ENCODE measurements at regions not wholly inside any gene's neighbourhood (a gene's known extent, or its start where the extent isn't known, plus 50 kb on each side); places are given as distances from the start of the nearest gene placed in this dataset.

GRCh38 chr3:177976241-177976640, 560.0 kb upstream of the KCNMB2 start:
- Histone ChIP-seq H3K4me3 (ENCODE audit: low read length) (no peak overlapping the region), H3K27ac (ENCODE audit: low read length) (no peak overlapping the region), H3K9me3 (ENCODE audit: insufficient read depth, low read depth, low read length) (no peaks in the 10 kb centered on the region), H3K27me3 (ENCODE audit: insufficient read depth, low read length) (no peaks in the 10 kb centered on the region), H3K36me3 (ENCODE audit: insufficient read depth, low read depth, low read length) (no peaks in the 10 kb centered on the region), H3K4me1 (ENCODE audit: insufficient read depth, low read length) (no peaks in the 10 kb centered on the region; the same call in 1 of the 2 replicates), H3K9ac (ENCODE audit: low read depth, low read length) (no peak overlapping the region)

GRCh38 chr3:177976866-177977265, 559.4 kb upstream of the KCNMB2 start:
- Histone ChIP-seq H3K4me3 (ENCODE audit: low read length) (no peak overlapping the region), H3K27me3 (ENCODE audit: insufficient read depth, low read length) (no peaks in the 10 kb centered on the region), H3K27ac (ENCODE audit: low read length) (no peak overlapping the region), H3K9me3 (ENCODE audit: insufficient read depth, low read depth, low read length) (no peaks in the 10 kb centered on the region), H3K9ac (ENCODE audit: low read depth, low read length) (no peak overlapping the region), H3K4me1 (ENCODE audit: insufficient read depth, low read length) (no peaks in the 10 kb centered on the region; the same call in 1 of the 2 replicates), H3K36me3 (ENCODE audit: insufficient read depth, low read depth, low read length) (no peaks in the 10 kb centered on the region)

- Histone ChIP-seq H3K4me3 (ENCODE audit: low read length) (no peak overlapping the region), H3K27ac (ENCODE audit: low read length) (no peak overlapping the region), H3K9ac (ENCODE audit: low read depth, low read length) (no peak overlapping the region), H3K36me3 (ENCODE audit: insufficient read depth, low read depth, low read length) (no peaks in the 10 kb centered on the region), H3K4me1 (ENCODE audit: insufficient read depth, low read length) (no peaks in the 10 kb centered on the region; the same call in 1 of the 2 replicates), H3K9me3 (ENCODE audit: insufficient read depth, low read depth, low read length) (no peaks in the 10 kb centered on the region), H3K27me3 (ENCODE audit: insufficient read depth, low read length) (no peaks in the 10 kb centered on the region)
Observed at GRCh38 chr3:177977381-177978158, 558.7 kb upstream of the KCNMB2 start.

GRCh38 chr3:177978946-177979345, 557.3 kb upstream of the KCNMB2 start:
- Histone ChIP-seq H3K9me3 (ENCODE audit: insufficient read depth, low read depth, low read length) (no peaks in the 10 kb centered on the region), H3K9ac (ENCODE audit: low read depth, low read length) (no peak overlapping the region), H3K36me3 (ENCODE audit: insufficient read depth, low read depth, low read length) (no peaks in the 10 kb centered on the region), H3K4me3 (ENCODE audit: low read length) (no peak overlapping the region), H3K4me1 (ENCODE audit: insufficient read depth, low read length) (no peaks in the 10 kb centered on the region), H3K27ac (ENCODE audit: low read length) (no peak overlapping the region), H3K27me3 (ENCODE audit: insufficient read depth, low read length) (no peaks in the 10 kb centered on the region)

GRCh38 chr3:177979703-177980102, 556.5 kb upstream of the KCNMB2 start:
- H3K4me1 ChIP-seq (ENCODE audit: insufficient read depth, low read length) = no peaks in the 10 kb centered on the region
- no peak overlapping the region for H3K4me3 ChIP-seq (ENCODE audit: low read length)
- H3K9ac ChIP-seq (ENCODE audit: low read depth, low read length) = no peak overlapping the region
- no peaks in the 10 kb centered on the region for H3K9me3 ChIP-seq (ENCODE audit: insufficient read depth, low read depth, low read length)
- H3K27ac ChIP-seq (ENCODE audit: low read length) = no peak overlapping the region
- no peaks in the 10 kb centered on the region for H3K27me3 ChIP-seq (ENCODE audit: insufficient read depth, low read length)
- no peaks in the 10 kb centered on the region for H3K36me3 ChIP-seq (ENCODE audit: insufficient read depth, low read depth, low read length)

GRCh38 chr3:177981576-177981975, 554.7 kb upstream of the KCNMB2 start:
- Histone ChIP-seq H3K27me3 (ENCODE audit: insufficient read depth, low read length) (no peaks in the 10 kb centered on the region), H3K36me3 (ENCODE audit: insufficient read depth, low read depth, low read length) (no peaks in the 10 kb centered on the region), H3K9ac (ENCODE audit: low read depth, low read length) (no peak overlapping the region), H3K4me3 (ENCODE audit: low read length) (no peak overlapping the region), H3K4me1 (ENCODE audit: insufficient read depth, low read length) (no peaks in the 10 kb centered on the region), H3K9me3 (ENCODE audit: insufficient read depth, low read depth, low read length) (no peaks in the 10 kb centered on the region), H3K27ac (ENCODE audit: low read length) (no peak overlapping the region)

GRCh38 chr3:177982034-177982433, 554.2 kb upstream of the KCNMB2 start:
- no peaks in the 10 kb centered on the region for H3K4me1 ChIP-seq (ENCODE audit: insufficient read depth, low read length)
- no peak overlapping the region for H3K27ac ChIP-seq (ENCODE audit: low read length)

GRCh38 chr3:177983320-177983719, 552.9 kb upstream of the KCNMB2 start:
- H3K27ac ChIP-seq (ENCODE audit: low read length) = no peak overlapping the region
- no peaks in the 10 kb centered on the region for H3K27me3 ChIP-seq (ENCODE audit: insufficient read depth, low read length)

More at GRCh38 chr3:177982034-177982433, 554.2 kb upstream of the KCNMB2 start:
- H3K9ac ChIP-seq (ENCODE audit: low read depth, low read length) = no peak overlapping the region
- no peaks in the 10 kb centered on the region for H3K27me3 ChIP-seq (ENCODE audit: insufficient read depth, low read length)
- H3K4me3 ChIP-seq (ENCODE audit: low read length) = no peak overlapping the region
- no peaks in the 10 kb centered on the region for H3K36me3 ChIP-seq (ENCODE audit: insufficient read depth, low read depth, low read length)
- H3K9me3 ChIP-seq (ENCODE audit: insufficient read depth, low read depth, low read length) = no peaks in the 10 kb centered on the region

GRCh38 chr3:177992993-177993970, 543.0 kb upstream of the KCNMB2 start:
- Histone ChIP-seq H3K4me3 (ENCODE audit: low read length) (no peak overlapping the region), H3K36me3 (ENCODE audit: insufficient read depth, low read depth, low read length) (no peaks in the 10 kb centered on the region), H3K27ac (ENCODE audit: low read length) (no peak overlapping the region), H3K9ac (ENCODE audit: low read depth, low read length) (no peak overlapping the region), H3K9me3 (ENCODE audit: insufficient read depth, low read depth, low read length) (no peaks in the 10 kb centered on the region), H3K4me1 (ENCODE audit: insufficient read depth, low read length) (no peaks in the 10 kb centered on the region), H3K27me3 (ENCODE audit: insufficient read depth, low read length) (no peaks in the 10 kb centered on the region)

More at GRCh38 chr3:177983320-177983719, 552.9 kb upstream of the KCNMB2 start:
- Histone ChIP-seq H3K36me3 (ENCODE audit: insufficient read depth, low read depth, low read length) (no peaks in the 10 kb centered on the region), H3K4me1 (ENCODE audit: insufficient read depth, low read length) (no peaks in the 10 kb centered on the region), H3K4me3 (ENCODE audit: low read length) (no peak overlapping the region), H3K9ac (ENCODE audit: low read depth, low read length) (no peak overlapping the region), H3K9me3 (ENCODE audit: insufficient read depth, low read depth, low read length) (no peaks in the 10 kb centered on the region)

- H3K27ac ChIP-seq (ENCODE audit: low read length) = no peak overlapping the region
- no peaks in the 10 kb centered on the region for H3K27me3 ChIP-seq (ENCODE audit: insufficient read depth, low read length)
- H3K36me3 ChIP-seq (ENCODE audit: insufficient read depth, low read depth, low read length) = no peaks in the 10 kb centered on the region
- H3K9ac ChIP-seq (ENCODE audit: low read depth, low read length) = no peak overlapping the region
- H3K9me3 ChIP-seq (ENCODE audit: insufficient read depth, low read depth, low read length) = no peaks in the 10 kb centered on the region
- no peak overlapping the region for H3K4me3 ChIP-seq (ENCODE audit: low read length)
- H3K4me1 ChIP-seq (ENCODE audit: insufficient read depth, low read length) = no peaks in the 10 kb centered on the region
Observed at GRCh38 chr3:177994976-177995375, 541.3 kb upstream of the KCNMB2 start.

- Histone ChIP-seq H3K27me3 (ENCODE audit: insufficient read depth, low read length) (no peaks in the 10 kb centered on the region), H3K9me3 (ENCODE audit: insufficient read depth, low read depth, low read length) (no peaks in the 10 kb centered on the region), H3K36me3 (ENCODE audit: insufficient read depth, low read depth, low read length) (no peaks in the 10 kb centered on the region), H3K4me3 (ENCODE audit: low read length) (no peak overlapping the region), H3K27ac (ENCODE audit: low read length) (no peak overlapping the region), H3K9ac (ENCODE audit: low read depth, low read length) (no peak overlapping the region), H3K4me1 (ENCODE audit: insufficient read depth, low read length) (no peaks in the 10 kb centered on the region)
Observed at GRCh38 chr3:177995381-177996085, 540.7 kb upstream of the KCNMB2 start.
